ENCODE measurements at regions not wholly inside any gene's neighbourhood (a gene's known extent, or its start where the extent isn't known, plus 50 kb on each side); places are given as distances from the start of the nearest gene placed in this dataset.

- intact Hi-C loops (cut with DNase I; ENCODE audit: low total_unique reads), result no loop called here
- no peak for DNase-seq
Observed at GRCh38 chr9:28444637-28445036, 871.4 kb upstream of the C9orf72 start.

GRCh38 chr9:28445211-28445610, 871.9 kb upstream of the C9orf72 start:
- WGBS, 2 donors, result 96 to 100% methylated on average over 1 of the region's 1 CpG
- no peak overlapping the region for H3K4me3 ChIP-seq
- no peaks in the 10 kb centered on the region for H3K4me1 ChIP-seq
- H3K27me3 ChIP-seq, result no peaks in the 10 kb centered on the region
- no peaks in the 10 kb centered on the region for H3K9me3 ChIP-seq
- H3K36me3 ChIP-seq (ENCODE audit: low read depth, missing control alignments), result no peaks in the 10 kb centered on the region
- DNase-seq, result no peak
- H3K27ac ChIP-seq, result no peak overlapping the region
- intact Hi-C loops (cut with DNase I; ENCODE audit: low total_unique reads), result no loop called here
- no peak for TF ChIP-seq POLR2A (IDR thresholded peaks at IDR 0.05)
- TF ChIP-seq CTCF (IDR thresholded peaks at IDR 0.05), result no peak

More at GRCh38 chr9:28444637-28445036, 871.4 kb upstream of the C9orf72 start:
- Histone ChIP-seq H3K36me3 (ENCODE audit: low read depth, missing control alignments) (no peaks in the 10 kb centered on the region), H3K27ac (no peak overlapping the region), H3K4me3 (no peak overlapping the region), H3K27me3 (no peaks in the 10 kb centered on the region), H3K9me3 (no peaks in the 10 kb centered on the region), H3K4me1 (no peaks in the 10 kb centered on the region)
- no peak for TF ChIP-seq CTCF (IDR thresholded peaks at IDR 0.05)
- TF ChIP-seq POLR2A (IDR thresholded peaks at IDR 0.05), result no peak
- WGBS, 2 donors, result 100% methylated on average over 1 of the region's 1 CpG; no CpG with 5 or more reads in 1 of the 2 donors

GRCh38 chr9:28453918-28454317, 880.6 kb upstream of the C9orf72 start:
- Histone ChIP-seq H3K4me1 (no peaks in the 10 kb centered on the region), H3K4me3 (no peak overlapping the region), H3K36me3 (ENCODE audit: low read depth, missing control alignments) (no peaks in the 10 kb centered on the region), H3K27me3 (no peaks in the 10 kb centered on the region), H3K9me3 (no peaks in the 10 kb centered on the region), H3K27ac (no peak overlapping the region)
- DNase-seq, result no peak
- intact Hi-C loops (cut with DNase I; ENCODE audit: low total_unique reads), result no loop called here
- no peak for TF ChIP-seq POLR2A (IDR thresholded peaks at IDR 0.05)
- no peak for TF ChIP-seq CTCF (IDR thresholded peaks at IDR 0.05)
- WGBS, 2 donors, result 88 to 98% methylated on average over 2 of the region's 2 CpGs

- Histone ChIP-seq H3K9me3 (no peaks in the 10 kb centered on the region), H3K4me3 (no peak overlapping the region), H3K27ac (no peak overlapping the region), H3K36me3 (ENCODE audit: low read depth, missing control alignments) (no peaks in the 10 kb centered on the region), H3K4me1 (no peaks in the 10 kb centered on the region), H3K27me3 (no peaks in the 10 kb centered on the region)
- no peak for TF ChIP-seq CTCF (IDR thresholded peaks at IDR 0.05)
- TF ChIP-seq POLR2A (IDR thresholded peaks at IDR 0.05), result no peak
- no peak for DNase-seq
- intact Hi-C loops (cut with DNase I; ENCODE audit: low total_unique reads), result no loop called here
Observed at GRCh38 chr9:28456861-28457260, 883.6 kb upstream of the C9orf72 start.

GRCh38 chr9:28464481-28465216, 891.4 kb upstream of the C9orf72 start:
- Histone ChIP-seq H3K4me3 (no peak overlapping the region), H3K27ac (no peak overlapping the region), H3K27me3 (no peaks in the 10 kb centered on the region), H3K36me3 (ENCODE audit: low read depth, missing control alignments) (no peaks in the 10 kb centered on the region), H3K9me3 (no peaks in the 10 kb centered on the region), H3K4me1 (no peaks in the 10 kb centered on the region)
- WGBS, 2 donors, result 86 to 89% methylated on average over 8 of the region's 8 CpGs
- DNase-seq, result no peak
- no peak for TF ChIP-seq CTCF (IDR thresholded peaks at IDR 0.05)
- TF ChIP-seq POLR2A (IDR thresholded peaks at IDR 0.05), result no peak
- intact Hi-C loops (cut with DNase I; ENCODE audit: low total_unique reads), result no loop called here

Measured in testis (tissue), 2 donors.